Neural progenitor cell (in vitro differentiated cells): ENCODE measurements at regions not wholly inside any gene's neighbourhood (a gene's known extent, or its start where the extent isn't known, plus 50 kb on each side); places are given as distances from the start of the nearest gene placed in this dataset.

Source experiments
- DNase-seq: peaks from one replicate; pipeline ENCODE4 v3.0.0-alpha.2; 2016; ENCODE audit warnings: low spot score
- H2AFZ ChIP-seq: fragments of 200-600 bp; sonication (generic); replicated peaks from 2 replicates; pipeline ENCODE4 v1.6.1; 2016; ENCODE audit warnings: antibody characterized with exemption
- H3F3A ChIP-seq: fragments of 200-600 bp; sonication (generic); 2 replicates; pipeline ENCODE4 v1.6.1; 2016; ENCODE audit warnings: antibody characterized with exemption, low read depth
- H3K27ac ChIP-seq: fragments of 200-600 bp; sonication (generic); 2 replicates; pipeline ENCODE4 v1.5.1; 2016; ENCODE audit warnings: mild to moderate bottlenecking
- H3K27me3 ChIP-seq: fragments of 200-600 bp; sonication (generic); 2 replicates; pipeline ENCODE4 v1.6.1; 2016; ENCODE audit warnings: mild to moderate bottlenecking, moderate library complexity
- H3K36me3 ChIP-seq: fragments of 200-600 bp; sonication (generic); 2 replicates; pipeline ENCODE4 v1.5.1; 2016
- H3K4me1 ChIP-seq: fragments of 200-600 bp; sonication (generic); 2 replicates; pipeline ENCODE4 v1.6.1; 2016; ENCODE audit warnings: mixed run types
- H3K4me2 ChIP-seq: fragments of 200-600 bp; sonication (generic); 2 replicates; pipeline ENCODE4 v1.6.1; 2016
- H3K4me3 ChIP-seq: fragments of 200-600 bp; sonication (generic); 2 replicates; pipeline ENCODE4 v1.5.1; 2016
- H3K79me2 ChIP-seq: fragments of 200-600 bp; sonication (generic); 2 replicates; pipeline ENCODE4 v1.6.1; 2016; ENCODE audit warnings: low read depth
- H3K9ac ChIP-seq: fragments of 200-600 bp; sonication (generic); 2 replicates; pipeline ENCODE4 v1.6.1; 2016
- H3K9me3 ChIP-seq: fragments of 200-600 bp; sonication (generic); 2 replicates; pipeline ENCODE4 v1.5.1; 2016; ENCODE audit warnings: low read depth
- H4K20me1 ChIP-seq: fragments of 200-600 bp; sonication (generic); 2 replicates; pipeline ENCODE4 v1.6.1; 2016; ENCODE audit warnings: low read depth
- H3K27ac Mint-ChIP-seq: 3 replicates; pipeline ENCODE4 v1.8.0; 2021; ENCODE audit warnings: mixed read lengths
- H3K27me3 Mint-ChIP-seq: 2 replicates; pipeline ENCODE4 v1.8.0; 2022; ENCODE audit warnings: low read depth, mild to moderate bottlenecking, inconsistent platforms, moderate library complexity, mixed read lengths; ENCODE audit not compliant: insufficient read depth
- H3K36me3 Mint-ChIP-seq: 3 replicates; pipeline ENCODE4 v1.8.0; 2021; ENCODE audit warnings: mixed read lengths
- H3K4me1 Mint-ChIP-seq: 3 replicates; pipeline ENCODE4 v1.8.0; 2021; ENCODE audit warnings: mixed read lengths
- H3K4me3 Mint-ChIP-seq: 3 replicates; pipeline ENCODE4 v1.8.0; 2021; ENCODE audit warnings: mild to moderate bottlenecking, moderate library complexity, mixed read lengths
- H3K9me3 Mint-ChIP-seq: 3 replicates; pipeline ENCODE4 v1.8.0; 2020; ENCODE audit warnings: mixed read lengths
- EZH2 ChIP-seq: fragments of 200-600 bp; sonication (generic); IDR thresholded peaks from 2 replicates; pipeline ENCODE4 v1.6.1; 2017; ENCODE audit warnings: antibody characterized with exemption, mild to moderate bottlenecking, moderate library complexity
- EZH2phosphoT487 ChIP-seq: fragments of 200-600 bp; sonication (generic); IDR thresholded peaks from 2 replicates; pipeline ENCODE4 v1.6.1; 2017; ENCODE audit warnings: antibody characterized with exemption
- TF ChIP-seq, protein P1 (sequence below): fragments of 200-600 bp; sonication (generic); IDR thresholded peaks from 2 replicates; pipeline ENCODE4 v1.5.1; 2017; ENCODE audit warnings: antibody characterized with exemption, mild to moderate bottlenecking

GRCh38 chr3:59570806-59571205 lies 521.0 kb upstream of the CFAP20DC start:
- H3K27me3 ChIP-seq: no peaks in the 10 kb centered on the region
- no peaks in the 10 kb centered on the region for H4K20me1 ChIP-seq
- no peak overlapping the region for H3K4me3 ChIP-seq
- H3K36me3 ChIP-seq: no peaks in the 10 kb centered on the region
- no peak overlapping the region for H3K9ac ChIP-seq
- no peak overlapping the region for H2AFZ ChIP-seq
- H3K79me2 ChIP-seq: no peaks in the 10 kb centered on the region
- H3K36me3 Mint-ChIP-seq: no peaks in the 10 kb centered on the region
- H3K27ac Mint-ChIP-seq: no peak overlapping the region
- peaks cover 3% of the 10 kb centered on the region for H3K27me3 Mint-ChIP-seq
- H3K4me2 ChIP-seq: no peak overlapping the region
- peaks cover 3% of the 10 kb centered on the region for H3K4me1 ChIP-seq
- no peak for DNase-seq
- no peak for TF ChIP-seq EZH2
- no peak for TF ChIP-seq EZH2phosphoT487
- TF ChIP-seq, protein P1, sequence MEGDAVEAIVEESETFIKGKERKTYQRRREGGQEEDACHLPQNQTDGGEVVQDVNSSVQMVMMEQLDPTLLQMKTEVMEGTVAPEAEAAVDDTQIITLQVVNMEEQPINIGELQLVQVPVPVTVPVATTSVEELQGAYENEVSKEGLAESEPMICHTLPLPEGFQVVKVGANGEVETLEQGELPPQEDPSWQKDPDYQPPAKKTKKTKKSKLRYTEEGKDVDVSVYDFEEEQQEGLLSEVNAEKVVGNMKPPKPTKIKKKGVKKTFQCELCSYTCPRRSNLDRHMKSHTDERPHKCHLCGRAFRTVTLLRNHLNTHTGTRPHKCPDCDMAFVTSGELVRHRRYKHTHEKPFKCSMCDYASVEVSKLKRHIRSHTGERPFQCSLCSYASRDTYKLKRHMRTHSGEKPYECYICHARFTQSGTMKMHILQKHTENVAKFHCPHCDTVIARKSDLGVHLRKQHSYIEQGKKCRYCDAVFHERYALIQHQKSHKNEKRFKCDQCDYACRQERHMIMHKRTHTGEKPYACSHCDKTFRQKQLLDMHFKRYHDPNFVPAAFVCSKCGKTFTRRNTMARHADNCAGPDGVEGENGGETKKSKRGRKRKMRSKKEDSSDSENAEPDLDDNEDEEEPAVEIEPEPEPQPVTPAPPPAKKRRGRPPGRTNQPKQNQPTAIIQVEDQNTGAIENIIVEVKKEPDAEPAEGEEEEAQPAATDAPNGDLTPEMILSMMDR: no peak
- no peak overlapping the region for H3K4me3 Mint-ChIP-seq
- no peaks in the 10 kb centered on the region for H3K9me3 ChIP-seq
- no peaks in the 10 kb centered on the region for H3K9me3 Mint-ChIP-seq
- no peak overlapping the region for H3K27ac ChIP-seq
- H3K4me1 Mint-ChIP-seq: peaks cover 3% of the 10 kb centered on the region
- H3F3A ChIP-seq: no peaks in the 10 kb centered on the region

DNA sequence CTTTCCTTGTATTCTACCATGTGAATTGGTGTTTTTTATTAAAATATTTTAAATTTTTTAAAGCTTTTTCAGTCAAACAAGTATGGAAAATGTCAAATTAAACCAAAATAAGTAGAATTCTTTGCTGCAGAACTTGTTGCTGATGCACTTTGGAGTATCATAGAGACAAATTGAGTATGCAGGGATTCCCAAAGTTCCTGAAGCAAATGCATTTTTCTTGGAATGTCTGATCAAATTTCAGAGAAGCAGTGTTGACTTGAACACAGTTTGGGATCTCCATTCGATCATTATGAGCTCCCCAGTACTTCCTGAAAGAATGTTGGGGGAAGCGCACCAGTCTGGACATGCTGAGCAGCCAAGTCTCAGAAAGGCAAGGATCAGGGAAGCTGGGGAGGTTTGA lies 517.8 kb upstream of the CFAP20DC start:
- no peak for TF ChIP-seq EZH2phosphoT487
- TF ChIP-seq EZH2: no peak
- TF ChIP-seq, protein P1: no peak
- Histone ChIP-seq H4K20me1 (no peaks in the 10 kb centered on the region), H3K4me3 (no peak overlapping the region), H3K27ac (no peak overlapping the region), H3K9ac (no peak overlapping the region), H3K27me3 (no peaks in the 10 kb centered on the region), H3K79me2 (no peaks in the 10 kb centered on the region), H3K36me3 (no peaks in the 10 kb centered on the region), H2AFZ (no peak overlapping the region), H3K4me1 (no peaks in the 10 kb centered on the region), H3K4me2 (no peak overlapping the region), H3K9me3 (no peaks in the 10 kb centered on the region), H3F3A (no peaks in the 10 kb centered on the region)
- no peak overlapping the region for H3K4me3 Mint-ChIP-seq
- H3K27ac Mint-ChIP-seq: no peak overlapping the region
- H3K4me1 Mint-ChIP-seq: peaks cover 3% of the 10 kb centered on the region
- H3K36me3 Mint-ChIP-seq: peaks cover 1% of the 10 kb centered on the region
- DNase-seq: no peak
- no peaks in the 10 kb centered on the region for H3K9me3 Mint-ChIP-seq
- H3K27me3 Mint-ChIP-seq: peaks cover 3% of the 10 kb centered on the region

DNA sequence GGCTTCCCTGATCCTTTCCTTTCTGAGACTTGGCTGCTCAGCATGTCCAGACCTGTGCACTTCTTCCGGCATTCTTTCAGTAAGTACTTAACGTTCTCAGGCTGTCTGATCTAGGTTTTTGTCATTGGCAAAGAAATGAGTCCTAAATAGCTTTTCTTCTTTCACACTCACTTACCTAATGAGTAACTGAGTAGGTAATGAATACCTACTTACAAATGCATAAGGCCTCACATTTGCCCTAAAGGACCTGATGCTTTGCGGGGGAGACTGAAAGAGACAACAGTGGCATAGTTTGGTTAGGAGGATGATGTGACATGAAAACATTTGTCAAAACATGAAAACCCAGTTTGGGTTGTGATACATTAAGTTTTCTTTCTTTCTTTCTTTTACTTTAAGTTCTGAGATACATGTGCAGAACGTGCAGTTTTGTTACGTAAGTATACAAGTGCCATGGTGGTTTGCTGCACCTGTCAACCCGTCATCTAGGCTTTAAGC lies 516.7 kb upstream of the CFAP20DC start:
- peaks cover 1% of the 10 kb centered on the region for H3K36me3 Mint-ChIP-seq
- H3K4me2 ChIP-seq: no peak overlapping the region
- H3K4me3 Mint-ChIP-seq: no peak overlapping the region
- no peak for DNase-seq
- H3K27me3 Mint-ChIP-seq: peaks cover 4% of the 10 kb centered on the region
- no peak overlapping the region for H3K9ac ChIP-seq
- no peaks in the 10 kb centered on the region for H3K79me2 ChIP-seq
- no peaks in the 10 kb centered on the region for H3K9me3 ChIP-seq
- H3K27me3 ChIP-seq: no peaks in the 10 kb centered on the region
- no peak overlapping the region for H3K27ac Mint-ChIP-seq
- no peaks in the 10 kb centered on the region for H3K4me1 ChIP-seq
- H3K36me3 ChIP-seq: no peaks in the 10 kb centered on the region
- no peak for TF ChIP-seq EZH2
- TF ChIP-seq, protein P1: no peak
- TF ChIP-seq EZH2phosphoT487: no peak
- no peaks in the 10 kb centered on the region for H3F3A ChIP-seq
- H3K9me3 Mint-ChIP-seq: no peaks in the 10 kb centered on the region
- H3K4me3 ChIP-seq: no peak overlapping the region
- no peaks in the 10 kb centered on the region for H4K20me1 ChIP-seq
- no peak overlapping the region for H3K27ac ChIP-seq
- peaks cover 3% of the 10 kb centered on the region for H3K4me1 Mint-ChIP-seq
- no peak overlapping the region for H2AFZ ChIP-seq
